ENCODE measurements at regions not wholly inside any gene's neighbourhood (a gene's known extent, or its start where the extent isn't known, plus 50 kb on each side); places are given as distances from the start of the nearest gene placed in this dataset.

DNA sequence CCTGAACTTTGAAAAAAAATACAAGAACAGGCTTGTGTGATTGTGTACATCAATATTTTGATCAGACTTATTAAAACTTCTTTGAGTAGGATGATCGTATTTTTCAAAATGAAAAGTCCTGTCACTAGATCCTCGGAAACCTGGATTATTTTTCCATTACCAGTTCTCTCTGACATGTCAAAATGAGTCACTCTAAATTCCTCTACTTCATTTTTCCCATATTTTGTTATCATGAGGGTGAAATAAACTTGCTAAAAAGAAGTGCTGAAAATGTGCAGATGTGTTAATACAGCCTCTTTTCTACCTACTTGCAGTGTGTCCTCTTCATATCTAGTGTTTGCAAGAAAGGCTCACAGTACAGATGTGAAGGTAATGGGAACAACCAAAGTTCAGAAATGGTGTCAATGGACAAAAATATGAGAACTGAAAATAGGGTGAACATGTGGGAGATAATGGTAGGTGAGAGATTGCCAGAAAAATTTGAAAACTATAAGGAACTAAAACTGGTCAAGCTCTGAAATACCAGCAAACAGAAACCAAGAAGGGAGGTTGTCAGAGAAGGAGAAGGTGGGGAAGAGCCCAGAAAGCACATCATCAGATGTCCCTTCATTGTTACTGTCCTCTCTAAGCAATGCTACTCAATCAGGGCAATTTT lies 108.2 kb downstream of the EOMES start (continued):
- TF ChIP-seq, protein P1, sequence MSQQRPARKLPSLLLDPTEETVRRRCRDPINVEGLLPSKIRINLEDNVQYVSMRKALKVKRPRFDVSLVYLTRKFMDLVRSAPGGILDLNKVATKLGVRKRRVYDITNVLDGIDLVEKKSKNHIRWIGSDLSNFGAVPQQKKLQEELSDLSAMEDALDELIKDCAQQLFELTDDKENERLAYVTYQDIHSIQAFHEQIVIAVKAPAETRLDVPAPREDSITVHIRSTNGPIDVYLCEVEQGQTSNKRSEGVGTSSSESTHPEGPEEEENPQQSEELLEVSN (IDR thresholded peaks at IDR 0.05) = no peak
- TF ChIP-seq CBX8 (IDR thresholded peaks at IDR 0.05; ENCODE audit: borderline replicate concordance, low read depth, low read length) (no peak), TAF1 (IDR thresholded peaks at IDR 0.05; ENCODE audit: low read depth, low read length) (no peak)

All from H1 (cell line).